WTC11 (cell line): ENCODE measurements at regions not wholly inside any gene's neighbourhood (a gene's known extent, or its start where the extent isn't known, plus 50 kb on each side); places are given as distances from the start of the nearest gene placed in this dataset.
A peak's percentile ranks its signal among the peaks of the same experiment; 100 is the strongest.

ENCODE experiments used
- ATAC-seq: fragments of 200-7000 bp; cut with Tn5 transposase; 2 replicates; pipeline ENCODE4 v1.10.0; 2021; ENCODE audit warnings: mild to moderate bottlenecking, moderate library complexity
- CTCF ChIA-PET: fragments of 300-600 bp; sonication (Branson Sonifier 250); formaldehyde crosslinking; loops from one replicate; lab custom pipeline; 2021; ENCODE audit warnings: antibody characterized with exemption; lab: Charles Lee
- POLR2A ChIA-PET: fragments of 350-600 bp; sonication (Branson Sonifier 250); formaldehyde crosslinking; loops from one replicate; lab custom pipeline; 2021; ENCODE audit warnings: antibody characterized with exemption; lab: Charles Lee
- DNase-seq: peaks from one replicate; pipeline ENCODE4 v3.0.0; 2021; ENCODE audit warnings: low spot score
- H3K27ac Mint-ChIP-seq: 2 replicates; pipeline ENCODE4 v1.8.0; 2021; ENCODE audit warnings: mixed read lengths
- H3K27me3 Mint-ChIP-seq: 2 replicates; pipeline ENCODE4 v1.8.0; 2021; ENCODE audit warnings: low read depth, mild to moderate bottlenecking, moderate library complexity, mixed read lengths
- H3K36me3 Mint-ChIP-seq: 2 replicates; pipeline ENCODE4 v1.8.0; 2021; ENCODE audit warnings: mixed read lengths
- H3K4me1 Mint-ChIP-seq: 2 replicates; pipeline ENCODE4 v1.8.0; 2022; ENCODE audit warnings: mixed read lengths
- H3K4me3 Mint-ChIP-seq: 2 replicates; pipeline ENCODE4 v1.8.0; 2021; ENCODE audit warnings: mild to moderate bottlenecking, moderate library complexity, mixed read lengths
- H3K9me3 Mint-ChIP-seq: 2 replicates; pipeline ENCODE4 v1.8.0; 2021; ENCODE audit warnings: mixed read lengths
- CBFB ChIP-seq: sonication (generic); formaldehyde crosslinking; IDR thresholded peaks from 2 replicates; pipeline ENCODE4 v1.8.1; 2022; ENCODE audit warnings: mild to moderate bottlenecking, low read depth, missing genetic modification reagents
- CREM ChIP-seq: sonication (generic); formaldehyde crosslinking; IDR thresholded peaks from 2 replicates; pipeline ENCODE4 v1.8.1; 2022; ENCODE audit warnings: mild to moderate bottlenecking, missing genetic modification reagents, moderate library complexity
- EMX1 ChIP-seq: fragments of 250-450 bp; sonication (Bioruptor Pico); IDR thresholded peaks from 2 replicates; pipeline ENCODE4 v1.8.0; 2021; ENCODE audit warnings: mild to moderate bottlenecking
- GRHL2 ChIP-seq: fragments of 250-450 bp; sonication (Bioruptor Pico); IDR thresholded peaks from 2 replicates; pipeline ENCODE4 v1.8.0; 2022; ENCODE audit warnings: mild to moderate bottlenecking, moderate library complexity; ENCODE audit not compliant: insufficient replicate concordance, severe bottlenecking
- PRRX2 ChIP-seq: fragments of 250-450 bp; sonication (Bioruptor Pico); IDR thresholded peaks from 2 replicates; pipeline ENCODE4 v1.8.0; 2021; ENCODE audit warnings: mild to moderate bottlenecking
- SMAD3 ChIP-seq: sonication (generic); formaldehyde crosslinking; IDR thresholded peaks from 2 replicates; pipeline ENCODE4 v1.8.0; 2022; ENCODE audit warnings: missing genetic modification reagents, mild to moderate bottlenecking, borderline replicate concordance
- SMAD4 ChIP-seq: sonication (generic); formaldehyde crosslinking; IDR thresholded peaks from 2 replicates; pipeline ENCODE4 v1.8.0; 2022; ENCODE audit warnings: mild to moderate bottlenecking, missing genetic modification reagents
- TEAD4 ChIP-seq: sonication (generic); formaldehyde crosslinking; IDR thresholded peaks from 2 replicates; pipeline ENCODE4 v1.8.0; 2022; ENCODE audit warnings: mild to moderate bottlenecking, missing genetic modification reagents
- TP53 ChIP-seq: sonication (generic); formaldehyde crosslinking; IDR thresholded peaks from 2 replicates; pipeline ENCODE4 v1.8.1; 2023; ENCODE audit warnings: mild to moderate bottlenecking, missing genetic modification reagents
- ZNF219 ChIP-seq: sonication (generic); formaldehyde crosslinking; IDR thresholded peaks from 2 replicates; pipeline ENCODE4 v1.8.0; 2023; ENCODE audit warnings: missing genetic modification reagents, mild to moderate bottlenecking, borderline replicate concordance
- ZNF396 ChIP-seq: fragments of 250-450 bp; sonication (Bioruptor Pico); IDR thresholded peaks from 2 replicates; pipeline ENCODE4 v1.8.0; 2021; ENCODE audit warnings: mild to moderate bottlenecking, moderate library complexity, borderline replicate concordance
- TF ChIP-seq, protein P1 (sequence below): sonication (generic); formaldehyde crosslinking; conservative IDR thresholded peaks from 2 replicates; pipeline ENCODE4 v1.8.1; 2023; ENCODE audit warnings: mild to moderate bottlenecking, low read depth, missing genetic modification reagents, moderate library complexity
- TF ChIP-seq, protein P2 (sequence below): fragments of 250-450 bp; sonication (Bioruptor Pico); IDR thresholded peaks from 2 replicates; pipeline ENCODE4 v1.9.0; 2021; ENCODE audit warnings: mild to moderate bottlenecking
- TF ChIP-seq, protein P3 (sequence below): sonication (generic); formaldehyde crosslinking; IDR thresholded peaks from 2 replicates; pipeline ENCODE4 v1.8.0; 2023; ENCODE audit warnings: missing genetic modification reagents
- TF ChIP-seq, protein P4 (sequence below): sonication (generic); formaldehyde crosslinking; IDR thresholded peaks from 2 replicates; pipeline ENCODE4 v1.8.1; 2022; ENCODE audit warnings: low read depth, mild to moderate bottlenecking, moderate library complexity, missing genetic modification reagents, borderline replicate concordance
- TF ChIP-seq, protein P5 (sequence below): fragments of 250-450 bp; sonication (Bioruptor Pico); IDR thresholded peaks from 2 replicates; pipeline ENCODE4 v2.1.2; 2022; ENCODE audit warnings: mild to moderate bottlenecking, moderate library complexity
- TF ChIP-seq, protein P6 (sequence below): sonication (generic); formaldehyde crosslinking; IDR thresholded peaks from 2 replicates; pipeline ENCODE4 v1.8.1; 2023; ENCODE audit warnings: mild to moderate bottlenecking, missing genetic modification reagents, borderline replicate concordance
- TF ChIP-seq, protein P7 (sequence below): fragments of 250-450 bp; sonication (Bioruptor Pico); conservative IDR thresholded peaks from 2 replicates; pipeline ENCODE4 v1.9.0; 2021; ENCODE audit warnings: mild to moderate bottlenecking
- TF ChIP-seq, protein P8 (sequence below): sonication (generic); formaldehyde crosslinking; IDR thresholded peaks from 2 replicates; pipeline ENCODE4 v1.8.1; 2022; ENCODE audit warnings: mild to moderate bottlenecking, missing genetic modification reagents, moderate library complexity, borderline replicate concordance
- TF ChIP-seq, protein P9 (sequence below): sonication (generic); formaldehyde crosslinking; IDR thresholded peaks from 2 replicates; pipeline ENCODE4 v1.8.1; 2023; ENCODE audit warnings: mild to moderate bottlenecking, missing genetic modification reagents, moderate library complexity

DNA sequence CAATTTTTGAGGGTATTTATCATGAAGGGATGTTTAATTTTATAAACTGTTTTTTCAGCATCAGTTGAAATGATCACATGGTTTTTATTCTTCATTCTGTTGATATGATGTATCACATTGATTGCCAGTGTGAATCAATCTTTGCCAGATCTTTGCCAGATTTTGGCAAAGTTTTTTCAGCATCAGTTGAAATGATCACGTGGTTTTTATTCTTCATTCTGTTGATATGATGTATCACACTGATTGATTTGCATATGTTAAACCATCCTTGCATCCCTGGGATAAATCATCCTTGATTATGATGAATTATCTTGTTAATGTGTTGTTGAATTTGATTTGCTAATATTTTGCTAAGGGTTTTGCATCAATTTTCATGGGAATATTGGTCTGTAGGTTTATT, 140.9 kb upstream of the TAS2R1 start (continued):
- TF ChIP-seq, protein P1, sequence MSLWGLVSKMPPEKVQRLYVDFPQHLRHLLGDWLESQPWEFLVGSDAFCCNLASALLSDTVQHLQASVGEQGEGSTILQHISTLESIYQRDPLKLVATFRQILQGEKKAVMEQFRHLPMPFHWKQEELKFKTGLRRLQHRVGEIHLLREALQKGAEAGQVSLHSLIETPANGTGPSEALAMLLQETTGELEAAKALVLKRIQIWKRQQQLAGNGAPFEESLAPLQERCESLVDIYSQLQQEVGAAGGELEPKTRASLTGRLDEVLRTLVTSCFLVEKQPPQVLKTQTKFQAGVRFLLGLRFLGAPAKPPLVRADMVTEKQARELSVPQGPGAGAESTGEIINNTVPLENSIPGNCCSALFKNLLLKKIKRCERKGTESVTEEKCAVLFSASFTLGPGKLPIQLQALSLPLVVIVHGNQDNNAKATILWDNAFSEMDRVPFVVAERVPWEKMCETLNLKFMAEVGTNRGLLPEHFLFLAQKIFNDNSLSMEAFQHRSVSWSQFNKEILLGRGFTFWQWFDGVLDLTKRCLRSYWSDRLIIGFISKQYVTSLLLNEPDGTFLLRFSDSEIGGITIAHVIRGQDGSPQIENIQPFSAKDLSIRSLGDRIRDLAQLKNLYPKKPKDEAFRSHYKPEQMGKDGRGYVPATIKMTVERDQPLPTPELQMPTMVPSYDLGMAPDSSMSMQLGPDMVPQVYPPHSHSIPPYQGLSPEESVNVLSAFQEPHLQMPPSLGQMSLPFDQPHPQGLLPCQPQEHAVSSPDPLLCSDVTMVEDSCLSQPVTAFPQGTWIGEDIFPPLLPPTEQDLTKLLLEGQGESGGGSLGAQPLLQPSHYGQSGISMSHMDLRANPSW, result no peak
- TF ChIP-seq CREM (CRISPR knock-in tag), result no peak
- TF ChIP-seq PRRX2, result no peak
- TF ChIP-seq, protein P2, sequence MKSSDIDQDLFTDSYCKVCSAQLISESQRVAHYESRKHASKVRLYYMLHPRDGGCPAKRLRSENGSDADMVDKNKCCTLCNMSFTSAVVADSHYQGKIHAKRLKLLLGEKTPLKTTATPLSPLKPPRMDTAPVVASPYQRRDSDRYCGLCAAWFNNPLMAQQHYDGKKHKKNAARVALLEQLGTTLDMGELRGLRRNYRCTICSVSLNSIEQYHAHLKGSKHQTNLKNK, result no peak
- TF ChIP-seq, protein P3, sequence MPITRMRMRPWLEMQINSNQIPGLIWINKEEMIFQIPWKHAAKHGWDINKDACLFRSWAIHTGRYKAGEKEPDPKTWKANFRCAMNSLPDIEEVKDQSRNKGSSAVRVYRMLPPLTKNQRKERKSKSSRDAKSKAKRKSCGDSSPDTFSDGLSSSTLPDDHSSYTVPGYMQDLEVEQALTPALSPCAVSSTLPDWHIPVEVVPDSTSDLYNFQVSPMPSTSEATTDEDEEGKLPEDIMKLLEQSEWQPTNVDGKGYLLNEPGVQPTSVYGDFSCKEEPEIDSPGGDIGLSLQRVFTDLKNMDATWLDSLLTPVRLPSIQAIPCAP, result no peak
- TF ChIP-seq EMX1, result no peak
- TF ChIP-seq ZNF396 (CRISPR knock-in tag), result no peak

DNA sequence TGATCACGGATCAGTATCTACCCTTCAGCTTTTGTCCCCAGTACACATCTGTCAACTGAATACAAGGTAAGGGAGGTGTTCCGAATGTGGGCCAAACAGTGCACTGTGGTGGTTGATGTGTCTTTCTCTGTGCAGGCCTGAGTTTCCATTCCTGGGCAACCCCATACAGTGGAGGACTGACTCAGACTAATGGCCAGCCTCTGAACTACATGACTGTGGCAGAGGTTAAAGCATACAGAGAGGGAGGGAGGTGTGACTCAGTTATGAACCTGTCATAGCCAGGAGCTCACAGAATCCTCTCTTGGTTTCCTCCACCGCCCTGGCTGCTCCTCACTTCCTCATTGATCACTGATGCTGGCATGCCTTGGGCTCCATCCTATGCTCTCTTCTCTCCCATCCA, 136.4 kb upstream of the TAS2R1 start:
- Mint-ChIP-seq H3K4me1 (peaks cover 5% of the 10 kb centered on the region), H3K9me3 (0 out of 2 replicates have a peak, but pooled peaks cover 4% of the 10 kb centered on the region), H3K27ac (no peak overlapping the region), H3K4me3 (no peak overlapping the region), H3K36me3 (no peaks in the 10 kb centered on the region), H3K27me3 (no peaks in the 10 kb centered on the region)
- ChIA-PET POLR2A (no interaction called here), CTCF (interaction anchor here (1.1 kb wide), 1 partner anchor 28 kb away, joined by 3 read pairs; no protein-coding TSS in a partner anchor)
- DNase-seq, result no peak
- ATAC-seq, result peak; percentile 65
- TF ChIP-seq, protein P4, sequence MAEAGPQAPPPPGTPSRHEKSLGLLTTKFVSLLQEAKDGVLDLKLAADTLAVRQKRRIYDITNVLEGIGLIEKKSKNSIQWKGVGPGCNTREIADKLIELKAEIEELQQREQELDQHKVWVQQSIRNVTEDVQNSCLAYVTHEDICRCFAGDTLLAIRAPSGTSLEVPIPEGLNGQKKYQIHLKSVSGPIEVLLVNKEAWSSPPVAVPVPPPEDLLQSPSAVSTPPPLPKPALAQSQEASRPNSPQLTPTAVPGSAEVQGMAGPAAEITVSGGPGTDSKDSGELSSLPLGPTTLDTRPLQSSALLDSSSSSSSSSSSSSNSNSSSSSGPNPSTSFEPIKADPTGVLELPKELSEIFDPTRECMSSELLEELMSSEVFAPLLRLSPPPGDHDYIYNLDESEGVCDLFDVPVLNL, result no peak
- TF ChIP-seq, protein P5, sequence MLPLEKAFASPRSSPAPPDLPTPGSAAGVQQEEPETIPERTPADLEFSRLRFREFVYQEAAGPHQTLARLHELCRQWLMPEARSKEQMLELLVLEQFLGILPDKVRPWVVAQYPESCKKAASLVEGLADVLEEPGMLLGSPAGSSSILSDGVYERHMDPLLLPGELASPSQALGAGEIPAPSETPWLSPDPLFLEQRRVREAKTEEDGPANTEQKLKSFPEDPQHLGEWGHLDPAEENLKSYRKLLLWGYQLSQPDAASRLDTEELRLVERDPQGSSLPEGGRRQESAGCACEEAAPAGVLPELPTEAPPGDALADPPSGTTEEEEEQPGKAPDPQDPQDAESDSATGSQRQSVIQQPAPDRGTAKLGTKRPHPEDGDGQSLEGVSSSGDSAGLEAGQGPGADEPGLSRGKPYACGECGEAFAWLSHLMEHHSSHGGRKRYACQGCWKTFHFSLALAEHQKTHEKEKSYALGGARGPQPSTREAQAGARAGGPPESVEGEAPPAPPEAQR (CRISPR knock-in tag), result no peak
- TF ChIP-seq ZNF219 (CRISPR knock-in tag) (no peak), SMAD4 (CRISPR knock-in tag) (no peak), TP53 (CRISPR knock-in tag) (no peak), SMAD3 (no peak), CBFB (CRISPR knock-in tag) (no peak), EMX1 (no peak), GRHL2 (CRISPR knock-in tag) (no peak), TEAD4 (CRISPR knock-in tag) (no peak)
- TF ChIP-seq, protein P6, sequence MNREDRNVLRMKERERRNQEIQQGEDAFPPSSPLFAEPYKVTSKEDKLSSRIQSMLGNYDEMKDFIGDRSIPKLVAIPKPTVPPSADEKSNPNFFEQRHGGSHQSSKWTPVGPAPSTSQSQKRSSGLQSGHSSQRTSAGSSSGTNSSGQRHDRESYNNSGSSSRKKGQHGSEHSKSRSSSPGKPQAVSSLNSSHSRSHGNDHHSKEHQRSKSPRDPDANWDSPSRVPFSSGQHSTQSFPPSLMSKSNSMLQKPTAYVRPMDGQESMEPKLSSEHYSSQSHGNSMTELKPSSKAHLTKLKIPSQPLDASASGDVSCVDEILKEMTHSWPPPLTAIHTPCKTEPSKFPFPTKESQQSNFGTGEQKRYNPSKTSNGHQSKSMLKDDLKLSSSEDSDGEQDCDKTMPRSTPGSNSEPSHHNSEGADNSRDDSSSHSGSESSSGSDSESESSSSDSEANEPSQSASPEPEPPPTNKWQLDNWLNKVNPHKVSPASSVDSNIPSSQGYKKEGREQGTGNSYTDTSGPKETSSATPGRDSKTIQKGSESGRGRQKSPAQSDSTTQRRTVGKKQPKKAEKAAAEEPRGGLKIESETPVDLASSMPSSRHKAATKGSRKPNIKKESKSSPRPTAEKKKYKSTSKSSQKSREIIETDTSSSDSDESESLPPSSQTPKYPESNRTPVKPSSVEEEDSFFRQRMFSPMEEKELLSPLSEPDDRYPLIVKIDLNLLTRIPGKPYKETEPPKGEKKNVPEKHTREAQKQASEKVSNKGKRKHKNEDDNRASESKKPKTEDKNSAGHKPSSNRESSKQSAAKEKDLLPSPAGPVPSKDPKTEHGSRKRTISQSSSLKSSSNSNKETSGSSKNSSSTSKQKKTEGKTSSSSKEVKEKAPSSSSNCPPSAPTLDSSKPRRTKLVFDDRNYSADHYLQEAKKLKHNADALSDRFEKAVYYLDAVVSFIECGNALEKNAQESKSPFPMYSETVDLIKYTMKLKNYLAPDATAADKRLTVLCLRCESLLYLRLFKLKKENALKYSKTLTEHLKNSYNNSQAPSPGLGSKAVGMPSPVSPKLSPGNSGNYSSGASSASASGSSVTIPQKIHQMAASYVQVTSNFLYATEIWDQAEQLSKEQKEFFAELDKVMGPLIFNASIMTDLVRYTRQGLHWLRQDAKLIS (CRISPR knock-in tag), result no peak
- TF ChIP-seq, protein P7, sequence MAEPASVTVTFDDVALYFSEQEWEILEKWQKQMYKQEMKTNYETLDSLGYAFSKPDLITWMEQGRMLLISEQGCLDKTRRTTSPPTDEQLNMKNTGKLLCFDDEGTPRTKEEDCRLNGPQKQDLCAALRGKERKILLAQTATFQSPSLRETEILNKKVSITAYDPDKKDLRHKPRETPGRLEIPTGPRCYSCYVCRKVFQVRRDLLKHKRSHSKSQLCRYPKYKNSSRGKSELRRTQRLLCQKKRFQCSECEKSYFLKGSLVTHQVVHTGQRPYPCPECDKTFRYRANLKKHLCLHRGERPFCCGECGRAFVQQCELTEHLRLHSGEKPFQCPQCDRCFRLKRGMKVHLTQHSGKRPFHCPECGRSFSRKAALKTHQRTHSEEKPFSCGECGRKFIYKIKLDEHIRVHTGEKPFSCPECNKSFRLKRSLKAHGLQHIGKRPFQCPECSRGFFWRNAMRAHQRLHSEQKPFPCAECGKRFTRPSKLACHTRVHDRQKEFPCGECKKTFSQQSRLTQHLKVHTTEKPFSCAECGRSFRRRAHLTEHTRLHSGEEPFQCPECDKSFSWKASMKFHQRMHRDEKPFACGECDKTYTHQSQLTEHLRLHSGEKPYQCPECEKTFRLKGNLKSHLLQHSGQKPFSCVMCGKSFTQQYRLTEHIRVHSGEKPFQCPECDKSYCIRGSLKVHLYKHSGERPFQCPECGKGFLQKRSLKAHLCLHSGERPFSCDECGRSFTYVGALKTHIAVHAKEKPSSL, result no peak
- TF ChIP-seq, protein P8, sequence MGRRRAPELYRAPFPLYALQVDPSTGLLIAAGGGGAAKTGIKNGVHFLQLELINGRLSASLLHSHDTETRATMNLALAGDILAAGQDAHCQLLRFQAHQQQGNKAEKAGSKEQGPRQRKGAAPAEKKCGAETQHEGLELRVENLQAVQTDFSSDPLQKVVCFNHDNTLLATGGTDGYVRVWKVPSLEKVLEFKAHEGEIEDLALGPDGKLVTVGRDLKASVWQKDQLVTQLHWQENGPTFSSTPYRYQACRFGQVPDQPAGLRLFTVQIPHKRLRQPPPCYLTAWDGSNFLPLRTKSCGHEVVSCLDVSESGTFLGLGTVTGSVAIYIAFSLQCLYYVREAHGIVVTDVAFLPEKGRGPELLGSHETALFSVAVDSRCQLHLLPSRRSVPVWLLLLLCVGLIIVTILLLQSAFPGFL (CRISPR knock-in tag), result no peak
- TF ChIP-seq, protein P9, sequence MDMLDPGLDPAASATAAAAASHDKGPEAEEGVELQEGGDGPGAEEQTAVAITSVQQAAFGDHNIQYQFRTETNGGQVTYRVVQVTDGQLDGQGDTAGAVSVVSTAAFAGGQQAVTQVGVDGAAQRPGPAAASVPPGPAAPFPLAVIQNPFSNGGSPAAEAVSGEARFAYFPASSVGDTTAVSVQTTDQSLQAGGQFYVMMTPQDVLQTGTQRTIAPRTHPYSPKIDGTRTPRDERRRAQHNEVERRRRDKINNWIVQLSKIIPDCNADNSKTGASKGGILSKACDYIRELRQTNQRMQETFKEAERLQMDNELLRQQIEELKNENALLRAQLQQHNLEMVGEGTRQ, result no peak
